HG02798 (cell line): ENCODE measurements at regions not wholly inside any gene's neighbourhood (a gene's known extent, or its start where the extent isn't known, plus 50 kb on each side); places are given as distances from the start of the nearest gene placed in this dataset.

Experiments
- ATAC-seq: cut with Tn5 transposase; IDR thresholded peaks from one replicate; pipeline ENCODE4 v1.9.1; 2021; ENCODE audit warnings: mild to moderate bottlenecking; ENCODE audit not compliant: unreplicated experiment, poor library complexity

DNA sequence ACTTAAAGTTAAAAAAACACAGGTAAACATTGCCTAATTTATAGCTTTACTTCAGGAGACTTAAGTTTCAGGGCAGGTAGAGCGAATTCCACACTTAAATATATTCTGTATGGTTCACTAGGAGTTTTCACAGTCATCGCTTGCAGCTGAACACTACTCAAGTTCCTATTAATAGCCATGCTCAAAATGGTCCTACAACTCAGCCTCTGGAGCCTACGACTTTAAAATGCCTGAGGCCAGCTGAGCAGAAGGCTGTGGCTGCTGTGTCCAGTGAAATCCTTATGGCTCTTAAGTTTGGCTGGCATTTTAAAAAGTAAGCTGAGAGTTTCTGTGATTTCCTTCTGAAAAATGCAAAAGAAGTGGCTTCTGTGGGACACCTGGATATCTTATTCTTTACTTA lies 105.4 kb upstream of the GLI3 start:
- no peak for ATAC-seq

DNA sequence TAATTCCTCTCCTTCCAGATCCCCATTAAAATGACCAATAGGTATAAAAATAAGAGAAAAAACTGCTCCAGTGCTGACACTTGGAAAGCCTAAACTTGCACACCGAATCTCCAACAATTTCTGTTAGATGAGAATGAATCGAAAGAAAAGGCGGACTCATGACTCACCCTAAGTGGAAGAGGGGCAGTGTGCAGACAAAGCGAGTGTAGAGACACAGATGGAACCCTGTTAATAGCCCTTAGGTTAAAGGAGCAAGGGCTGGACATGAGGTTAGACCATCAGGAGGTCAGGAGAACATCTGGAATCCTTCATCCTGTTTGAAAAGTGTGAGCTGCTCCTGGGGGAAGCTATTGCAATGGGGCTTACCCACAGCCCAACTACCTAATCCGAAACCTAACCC lies 103.4 kb upstream of the GLI3 start:
- no peak for ATAC-seq

- no peak for ATAC-seq
These were observed 102.0 kb upstream of the GLI3 start for GRCh38 chr7:42338916-42339540.

DNA sequence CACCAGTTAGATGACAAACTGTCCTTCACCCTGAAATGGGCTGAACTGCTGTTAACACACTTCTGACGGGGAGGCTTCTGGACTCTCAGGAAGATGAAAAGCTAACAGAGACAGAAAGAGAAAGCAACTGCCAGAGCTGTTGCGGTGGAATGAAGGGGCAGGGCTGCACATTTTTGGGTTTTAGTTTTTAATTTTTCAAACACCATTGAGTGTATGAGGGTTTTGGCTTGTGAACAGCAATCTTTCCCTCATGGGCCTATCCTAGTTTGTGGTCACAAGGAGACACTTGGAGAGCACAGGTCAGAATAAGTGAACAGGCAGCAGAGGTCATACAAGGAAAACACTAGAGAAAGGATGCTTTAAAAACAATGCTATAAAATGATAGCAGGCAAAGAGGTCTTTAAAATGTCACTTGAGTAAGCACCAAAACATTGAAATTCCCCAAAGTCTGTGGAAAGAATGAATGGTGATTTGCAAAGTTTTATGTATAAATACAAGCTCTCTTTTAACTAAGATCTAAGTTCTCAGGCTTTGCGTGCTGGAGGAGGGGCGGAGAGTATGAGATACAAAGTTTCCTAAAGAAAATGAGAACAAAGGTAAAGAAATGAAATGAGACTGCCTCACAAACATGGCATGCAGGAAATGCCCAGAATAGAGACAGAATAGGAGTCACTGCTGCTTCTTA lies 101.4 kb upstream of the GLI3 start:
- no peak for ATAC-seq

DNA sequence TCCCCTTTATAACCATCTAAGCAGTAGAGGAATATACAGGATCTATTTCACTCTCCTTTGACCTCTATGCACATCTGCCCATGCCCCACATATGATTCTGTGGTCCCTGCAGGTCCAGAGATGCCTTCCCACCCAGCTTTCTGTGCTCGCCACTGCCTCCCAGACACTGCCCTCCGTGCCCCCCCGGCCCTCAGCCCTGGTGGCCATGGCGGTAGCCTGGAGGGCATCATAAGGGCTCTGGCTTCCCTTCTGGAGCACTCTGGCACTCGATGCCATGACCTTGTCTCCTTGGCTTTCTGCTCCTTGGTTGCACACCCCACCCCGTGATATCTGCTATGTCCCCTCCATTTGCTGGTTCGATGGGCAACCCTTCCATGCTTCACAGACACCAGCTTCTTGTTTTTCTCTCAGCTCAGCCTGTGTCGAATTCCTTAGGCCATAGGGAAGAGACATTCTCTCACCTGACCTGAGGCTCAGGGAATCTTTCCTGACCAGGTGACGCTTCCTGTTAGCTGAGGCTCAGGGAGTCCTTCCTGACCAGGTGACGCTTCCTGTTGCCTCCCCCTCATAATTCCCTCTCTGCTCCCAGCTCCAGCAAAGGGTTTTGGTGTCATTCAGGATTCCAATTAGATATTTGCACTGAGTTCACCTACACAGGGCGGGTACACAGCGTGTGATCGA lies 100.4 kb upstream of the GLI3 start:
- ATAC-seq, result no peak

DNA sequence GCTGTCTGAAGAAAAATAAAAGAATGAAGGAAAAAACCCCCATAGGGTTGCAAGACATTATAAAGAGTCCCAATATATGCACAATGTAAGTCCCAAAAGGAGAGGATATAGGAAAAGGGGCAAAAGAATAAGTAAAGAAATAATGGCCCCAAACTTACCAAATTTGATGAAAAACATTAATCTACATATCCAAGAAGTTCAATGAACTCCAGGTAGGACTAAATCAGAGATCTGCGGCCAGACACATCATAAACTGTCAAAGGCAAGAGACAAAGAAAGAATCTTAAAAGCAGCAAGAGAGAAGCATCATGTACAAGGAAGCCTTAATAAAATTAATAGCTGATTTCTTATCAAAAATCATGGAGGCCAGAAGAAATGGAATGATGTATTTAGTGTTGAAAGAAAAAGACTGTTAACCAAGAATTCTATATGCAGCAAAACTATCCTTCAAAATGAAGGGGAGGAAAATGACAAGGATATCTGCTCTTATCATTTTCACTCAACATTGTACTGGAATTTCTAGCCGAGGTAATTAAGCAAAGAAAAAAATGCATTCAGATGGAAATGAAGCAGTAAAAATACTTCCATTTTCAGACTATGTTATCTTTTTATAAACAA lies 95.7 kb upstream of the GLI3 start:
- ATAC-seq, result no peak

DNA sequence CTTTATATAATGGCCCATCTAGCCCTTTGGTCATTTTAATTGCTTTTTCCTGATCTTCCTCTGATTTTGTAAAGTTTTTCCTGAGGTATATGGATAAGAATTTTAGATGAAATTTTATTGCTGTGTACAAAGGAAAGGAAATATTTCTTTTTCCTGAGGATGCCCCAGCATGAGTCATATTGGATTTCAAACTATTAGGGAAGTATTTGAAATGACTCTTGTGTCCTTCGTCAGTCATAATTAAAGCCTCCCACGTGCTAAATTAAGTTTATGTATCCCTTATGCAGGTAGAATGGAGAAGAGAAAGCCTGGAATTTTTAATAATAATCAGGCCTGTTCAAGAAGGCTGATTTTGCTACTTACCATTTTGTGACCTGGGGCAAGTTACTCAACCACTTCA lies 82.6 kb upstream of the GLI3 start:
- no peak for ATAC-seq

- no peak for ATAC-seq
These were observed 78.6 kb upstream of the GLI3 start for GRCh38 chr7:42315631-42316030.

DNA sequence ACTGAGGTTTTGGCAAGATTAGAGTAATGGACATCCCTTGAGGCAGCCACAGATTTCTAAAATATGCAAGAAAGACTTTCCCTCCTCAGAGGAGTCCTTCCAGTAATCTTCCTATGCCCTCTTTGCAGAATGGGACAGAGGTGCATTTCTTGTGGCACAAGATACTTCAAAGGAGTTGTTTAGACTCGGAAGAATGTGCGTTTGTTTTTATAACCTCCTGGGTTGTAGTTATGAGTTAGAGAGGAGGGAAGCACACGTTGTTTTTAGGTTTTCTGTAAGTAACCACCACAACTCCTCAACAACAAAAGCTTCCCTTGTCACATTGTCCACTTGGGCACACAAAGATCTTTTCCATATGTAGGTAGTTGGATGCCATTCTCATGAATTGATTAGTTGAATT lies 78.1 kb upstream of the GLI3 start:
- no peak for ATAC-seq

- ATAC-seq, result no peak
These were observed 77.7 kb upstream of the GLI3 start for GRCh38 chr7:42314696-42315095.

DNA sequence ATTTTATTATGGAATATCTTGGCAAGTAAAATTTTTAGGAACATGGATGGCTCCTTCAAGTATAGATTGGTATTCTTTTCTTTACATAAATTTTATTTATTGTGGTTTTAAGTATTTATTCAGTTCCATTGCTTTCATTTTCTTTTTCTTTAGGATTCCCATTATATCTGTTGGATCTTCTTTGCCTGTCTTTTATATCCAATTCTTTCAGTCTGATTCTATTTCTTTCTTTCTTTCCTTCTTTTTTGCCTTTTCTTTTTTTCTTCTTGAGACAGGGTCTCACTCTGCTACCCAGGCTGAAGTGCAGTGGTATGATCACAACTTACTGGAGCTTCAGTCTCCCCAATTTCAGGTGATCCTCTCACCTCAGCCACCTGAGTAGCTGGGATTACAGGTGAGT lies 74.2 kb upstream of the GLI3 start:
- ATAC-seq, result no peak

DNA sequence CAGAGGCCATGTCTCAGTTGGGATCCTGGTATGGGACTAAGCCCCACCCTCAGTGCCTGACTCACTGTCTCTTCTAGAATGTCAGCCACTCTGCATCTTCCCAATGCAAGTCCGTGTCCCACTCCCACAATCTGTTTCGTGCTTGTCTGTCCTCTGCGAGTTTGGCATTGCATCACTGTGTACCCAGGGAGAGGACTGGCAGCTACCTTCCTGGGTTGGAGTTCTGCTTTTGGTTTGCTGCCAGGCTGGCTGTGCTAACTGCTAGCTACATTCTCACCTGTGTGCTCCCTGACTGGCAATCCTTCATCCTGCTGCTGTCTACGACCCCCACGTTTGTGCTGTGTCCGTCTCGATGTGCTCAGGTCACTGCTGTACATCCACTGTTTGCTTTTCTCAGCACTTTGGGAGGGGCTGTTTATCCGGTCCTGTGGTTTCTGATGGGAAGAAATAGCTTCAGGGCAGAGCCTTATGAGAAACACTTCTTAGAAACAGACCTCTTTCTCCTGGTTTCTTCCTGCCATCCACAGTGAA lies 56.0 kb upstream of the GLI3 start:
- ATAC-seq, result no peak

- ATAC-seq, result no peak
These were observed 52.5 kb upstream of the GLI3 start for GRCh38 chr7:42289473-42289872.
